ENCODE measurements at regions not wholly inside any gene's neighbourhood (a gene's known extent, or its start where the extent isn't known, plus 50 kb on each side); places are given as distances from the start of the nearest gene placed in this dataset.
"Not testable (repeated sequence)": the region's sequence is repeated elsewhere in the genome, so short reads cannot be mapped to it uniquely, and the experiment has no call there.

DNA sequence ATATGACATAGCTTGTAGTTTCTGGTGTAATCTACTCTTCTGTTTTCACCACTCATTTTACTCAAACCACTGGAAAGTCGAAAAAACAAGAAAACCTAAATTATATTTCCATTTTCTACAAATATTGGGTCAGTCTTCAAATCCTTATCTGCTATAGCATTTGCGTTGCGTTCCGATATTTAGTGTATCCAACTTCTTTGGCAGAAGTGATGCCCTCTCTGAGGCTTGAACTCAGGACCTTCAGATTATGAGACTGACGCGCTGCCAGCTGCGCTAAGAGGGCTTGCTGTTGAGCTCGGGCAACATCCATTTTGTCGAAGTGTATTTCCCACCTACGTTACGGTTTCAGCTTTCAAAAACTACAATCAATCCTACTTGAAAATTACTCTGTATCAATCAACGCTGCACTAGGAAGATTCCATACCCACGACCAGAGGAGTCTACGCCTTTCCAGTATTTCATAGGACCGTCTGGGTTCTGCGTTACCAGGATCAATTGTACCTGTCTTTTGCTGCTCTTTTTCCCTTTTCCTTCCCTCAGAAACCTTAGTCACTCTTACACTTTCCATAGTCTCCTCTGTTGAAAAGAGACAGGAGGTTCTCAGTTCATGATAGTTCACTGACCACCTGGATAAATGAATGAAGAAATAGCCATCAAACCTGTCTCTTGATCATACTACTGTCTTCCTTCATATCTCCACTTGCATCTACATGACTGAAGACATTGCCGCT is 140.5 kb upstream of the ZNF322 start:
- not testable (repeated sequence) for TF ChIP-seq CTCF, POLR2A (IDR thresholded peaks at IDR 0.05)
